Endothelial cell of umbilical vein (primary cell): ENCODE measurements at regions not wholly inside any gene's neighbourhood (a gene's known extent, or its start where the extent isn't known, plus 50 kb on each side); places are given as distances from the start of the nearest gene placed in this dataset.

ENCODE experiments used
- BruUV-seq: library from RNA; stranded (reverse); fragments of 400-500 nt; replicated peaks from 2 replicates; lab custom pipeline; 2021; lab: Mats Ljungman, UMichigan
- CTCF ChIA-PET: fragments of 300-600, 350-600 bp; sonication (Branson Sonifier 250); formaldehyde crosslinking; loops from one replicate; lab custom pipeline; 2021; ENCODE audit warnings: antibody characterized with exemption, inconsistent platforms; lab: Charles Lee
- POLR2A ChIA-PET: fragments of 300-600, 350-600 bp; sonication (Branson Sonifier 250); formaldehyde crosslinking; loops from one replicate; lab custom pipeline; 2021; ENCODE audit warnings: antibody characterized with exemption, inconsistent platforms; lab: Charles Lee
- DNase-seq: peaks from one replicate; pipeline ENCODE4 v3.0.0-alpha.2; 2011; ENCODE audit warnings: low read depth, low spot score
- FAIRE-seq: peaks from 2 replicates; lab custom pipeline; 2011; peaks lifted over from hg19 to GRCh38; lab: Jason Lieb, UNC
- H2AFZ ChIP-seq: 2 replicates; pipeline ENCODE4 v1.6.0; 2012; ENCODE audit warnings: low read depth, low read length, control low read depth, inconsistent platforms
- H3K27ac ChIP-seq: 2 replicates; pipeline ENCODE4 v1.5.1; 2011; ENCODE audit warnings: low read depth, mild to moderate bottlenecking, control low read depth, low read length, moderate library complexity; ENCODE audit not compliant: insufficient read depth
- H3K27me3 ChIP-seq, 2 experiments: 2 replicates each; pipeline versions ENCODE4 v1.6.0 to v1.6.1; 2011; ENCODE audit warnings: low read length in 2 of 2, mixed read lengths in 1 of 2; ENCODE audit not compliant: control insufficient read depth in 2 of 2, insufficient read depth in 2 of 2
- H3K36me3 ChIP-seq, 2 experiments: 2 replicates in 1 of 2; 3 replicates in 1 of 2; pipeline ENCODE4 v1.5.1; 2011; ENCODE audit warnings: low read length in 2 of 2, mild to moderate bottlenecking in 1 of 2, moderate library complexity in 1 of 2; ENCODE audit not compliant: control insufficient read depth in 2 of 2, insufficient read depth in 2 of 2; ENCODE audit errors: extremely low read depth in 1 of 2
- H3K4me1 ChIP-seq: 3 replicates; pipeline ENCODE4 v1.5.1; 2011; ENCODE audit warnings: mild to moderate bottlenecking, low read length; ENCODE audit not compliant: control insufficient read depth, insufficient read depth; ENCODE audit errors: extremely low read depth
- H3K4me2 ChIP-seq: 2 replicates; pipeline ENCODE4 v1.6.1; 2011; ENCODE audit warnings: low read length, control low read depth, mixed read lengths; ENCODE audit not compliant: insufficient read depth
- H3K4me3 ChIP-seq, 3 experiments: fragments of 200-600 bp in 1 of 3; sonication (generic), shearing (Covaris generic) in 1 of 3; replicated peaks in 1 of 3; 2 replicates each; pipeline ENCODE4 v1.5.1; 2011 to 2016; ENCODE audit warnings: control low read depth in 3 of 3, low read length in 3 of 3, mild to moderate bottlenecking in 2 of 3, inconsistent platforms in 1 of 3, low read depth in 1 of 3, moderate library complexity in 1 of 3; ENCODE audit not compliant: insufficient read depth in 1 of 3
- H3K79me2 ChIP-seq: 2 replicates; pipeline ENCODE4 v1.6.0; 2012; ENCODE audit warnings: low read length, inconsistent platforms; ENCODE audit not compliant: control insufficient read depth, insufficient read depth
- H3K9ac ChIP-seq: replicated peaks from 2 replicates; pipeline ENCODE3; 2011; ENCODE audit warnings: low read length, control low read depth; ENCODE audit not compliant: insufficient read depth; ENCODE audit errors: extremely low read depth
- H3K9me1 ChIP-seq: replicated peaks from 3 replicates; pipeline ENCODE4 v1.6.0; 2011; ENCODE audit warnings: mild to moderate bottlenecking, low read length; ENCODE audit not compliant: control insufficient read depth, insufficient read depth; ENCODE audit errors: extremely low read depth
- H3K9me3 ChIP-seq: replicated peaks from 2 replicates; pipeline ENCODE4 v1.5.1; 2012; ENCODE audit warnings: low read length, inconsistent platforms; ENCODE audit not compliant: control insufficient read depth, insufficient read depth
- H4K20me1 ChIP-seq: replicated peaks from 2 replicates; pipeline ENCODE3; 2011; ENCODE audit warnings: mild to moderate bottlenecking, low read length; ENCODE audit not compliant: control insufficient read depth, insufficient read depth; ENCODE audit errors: extremely low read depth
- EZH2 ChIP-seq: IDR thresholded peaks from 2 replicates; pipeline ENCODE4 v1.6.1; 2012; ENCODE audit warnings: borderline replicate concordance, low read depth, mild to moderate bottlenecking, moderate library complexity, low read length, inconsistent platforms; ENCODE audit not compliant: severe bottlenecking
- FOS ChIP-seq: IDR thresholded peaks from 2 replicates; pipeline ENCODE4 v1.6.1; 2011; ENCODE audit warnings: mild to moderate bottlenecking, low read length, moderate library complexity, borderline replicate concordance; ENCODE audit not compliant: insufficient read depth
- GATA2 ChIP-seq: IDR thresholded peaks from 2 replicates; pipeline ENCODE4 v1.7.0; 2011; ENCODE audit warnings: low read depth, mild to moderate bottlenecking, moderate library complexity, mixed read lengths, low read length; ENCODE audit not compliant: insufficient read length, insufficient read depth
- JUN ChIP-seq: IDR thresholded peaks from 2 replicates; pipeline ENCODE4 v1.6.1; 2011; ENCODE audit warnings: borderline replicate concordance, low read depth; ENCODE audit not compliant: insufficient read length, insufficient read depth
- MYC ChIP-seq: IDR thresholded peaks from one replicate; pipeline ENCODE4 v1.6.1; 2011; ENCODE audit warnings: mild to moderate bottlenecking, low read depth, low read length
- POLR2A ChIP-seq: IDR thresholded peaks from 2 replicates; pipeline ENCODE4 v1.6.1; 2012; ENCODE audit warnings: low read depth, mild to moderate bottlenecking, control low read depth, low read length
- POLR2AphosphoS5 ChIP-seq: IDR thresholded peaks from 2 replicates; pipeline ENCODE4 v1.6.1; 2012; ENCODE audit warnings: low read depth, mild to moderate bottlenecking, control low read depth, low read length, moderate library complexity; ENCODE audit not compliant: insufficient read depth
- dilution Hi-C: fragments of 300-500 bp; cut with MboI; formaldehyde crosslinking; loops from one replicate; pipeline ENCODE4 v1.15.0; 2019; ENCODE audit warnings: low sequenced_read_pairs; ENCODE audit not compliant: extremely low pct_ligation_motif_present
- intact Hi-C: fragments of 100-400 bp; cut with micrococcal nuclease; formaldehyde crosslinking; loops from one replicate; pipeline ENCODE4 v1.10.0; 2022
- TF ChIP-seq, protein P1 (sequence below), 2 donors: IDR thresholded peaks; 1 replicate in 1 of 2; 2 replicates in 1 of 2; pipeline ENCODE4 v1.5.1; 2011; ENCODE audit warnings: low read length in 2 of 2, mild to moderate bottlenecking in 2 of 2, moderate library complexity in 2 of 2, control low read depth in 1 of 2, inconsistent platforms in 1 of 2, low read depth in 1 of 2; ENCODE audit not compliant: insufficient read depth in 1 of 2; ENCODE audit errors: extremely low read depth in 1 of 2
- TF ChIP-seq, protein P2 (sequence below): IDR thresholded peaks from 2 replicates; pipeline ENCODE4 v1.6.1; 2011; ENCODE audit not compliant: insufficient read depth, insufficient read length

DNA sequence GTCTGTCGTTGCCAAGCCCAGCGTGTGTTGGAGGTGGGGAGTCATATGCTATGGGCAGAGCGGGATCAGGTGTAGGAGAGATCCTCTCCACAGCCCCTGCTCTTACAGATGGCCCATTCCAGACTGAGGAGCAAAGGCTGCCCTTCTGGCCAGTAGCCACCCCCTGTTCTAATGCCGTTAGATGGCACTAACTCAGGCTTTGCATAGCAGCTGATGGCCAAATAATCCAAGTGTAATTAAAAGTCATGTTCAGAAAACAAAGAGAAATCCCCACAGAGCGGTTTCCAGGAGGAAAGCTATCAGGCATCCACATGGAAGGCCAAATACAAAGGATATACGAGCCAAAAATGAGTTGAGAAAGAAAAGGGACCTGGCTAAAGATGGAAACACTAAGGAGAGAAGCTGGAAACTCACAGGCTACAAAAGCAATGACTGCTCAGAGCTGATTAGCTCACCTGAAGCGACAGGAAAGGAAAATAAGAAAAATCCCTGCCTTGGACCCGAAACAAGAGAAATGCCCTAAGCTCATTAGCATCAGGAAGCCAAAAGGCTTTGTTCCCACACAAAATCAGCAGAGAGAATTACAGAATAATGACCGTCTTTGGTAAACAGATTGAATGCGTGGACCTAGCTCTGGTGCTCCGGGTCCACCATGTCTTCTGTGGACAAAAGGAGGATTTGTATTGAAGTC is 1002.4 kb upstream of the KLHL29 start:
- Histone ChIP-seq H2AFZ (no peak overlapping the region), H3K4me3 (no peak overlapping the region), H3K79me2 (no peaks in the 10 kb centered on the region), H3K27ac (no peak overlapping the region), H3K36me3 (no peaks in the 10 kb centered on the region), H3K9ac (no peak overlapping the region), H3K9me1 (no peaks in the 10 kb centered on the region), H3K9me3 (no peaks in the 10 kb centered on the region), H3K27me3 (no peaks in the 10 kb centered on the region), H3K4me2 (no peak overlapping the region), H3K4me1 (no peaks in the 10 kb centered on the region), H4K20me1 (no peaks in the 10 kb centered on the region)
- DNase-seq, result no peak
- TF ChIP-seq POLR2A (no peak), GATA2 (no peak), EZH2 (no peak), MYC (no peak), JUN (no peak), FOS (no peak), POLR2AphosphoS5 (no peak)
- TF ChIP-seq, protein P1, sequence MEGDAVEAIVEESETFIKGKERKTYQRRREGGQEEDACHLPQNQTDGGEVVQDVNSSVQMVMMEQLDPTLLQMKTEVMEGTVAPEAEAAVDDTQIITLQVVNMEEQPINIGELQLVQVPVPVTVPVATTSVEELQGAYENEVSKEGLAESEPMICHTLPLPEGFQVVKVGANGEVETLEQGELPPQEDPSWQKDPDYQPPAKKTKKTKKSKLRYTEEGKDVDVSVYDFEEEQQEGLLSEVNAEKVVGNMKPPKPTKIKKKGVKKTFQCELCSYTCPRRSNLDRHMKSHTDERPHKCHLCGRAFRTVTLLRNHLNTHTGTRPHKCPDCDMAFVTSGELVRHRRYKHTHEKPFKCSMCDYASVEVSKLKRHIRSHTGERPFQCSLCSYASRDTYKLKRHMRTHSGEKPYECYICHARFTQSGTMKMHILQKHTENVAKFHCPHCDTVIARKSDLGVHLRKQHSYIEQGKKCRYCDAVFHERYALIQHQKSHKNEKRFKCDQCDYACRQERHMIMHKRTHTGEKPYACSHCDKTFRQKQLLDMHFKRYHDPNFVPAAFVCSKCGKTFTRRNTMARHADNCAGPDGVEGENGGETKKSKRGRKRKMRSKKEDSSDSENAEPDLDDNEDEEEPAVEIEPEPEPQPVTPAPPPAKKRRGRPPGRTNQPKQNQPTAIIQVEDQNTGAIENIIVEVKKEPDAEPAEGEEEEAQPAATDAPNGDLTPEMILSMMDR (IDR thresholded peaks at IDR 0.05; ENCODE audit: extremely low read depth in 1 of 2, insufficient read depth in 1 of 2, low read depth in 1 of 2, low read length in 2 of 2), result no peak
- TF ChIP-seq, protein P2, sequence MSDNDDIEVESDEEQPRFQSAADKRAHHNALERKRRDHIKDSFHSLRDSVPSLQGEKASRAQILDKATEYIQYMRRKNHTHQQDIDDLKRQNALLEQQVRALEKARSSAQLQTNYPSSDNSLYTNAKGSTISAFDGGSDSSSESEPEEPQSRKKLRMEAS, result no peak
- FAIRE-seq, result no peak
- intact Hi-C loops (no loop called here), dilution Hi-C loops (no loop called here)
- no TSS peak for BruUV-seq
- CTCF ChIA-PET, result no interaction called here
- POLR2A ChIA-PET, result no interaction called here
